Hematopoietic multipotent progenitor cell treated with erythropoietin and hydrocortisone succinate and interleukin-3 and kit ligand, for 6 days (in vitro differentiated cells): ENCODE measurements at regions not wholly inside any gene's neighbourhood (a gene's known extent, or its start where the extent isn't known, plus 50 kb on each side); places are given as distances from the start of the nearest gene placed in this dataset.

Experiments
- DNase-seq: peaks from one replicate; pipeline ENCODE4 v3.0.0-alpha.2; 2015

DNA sequence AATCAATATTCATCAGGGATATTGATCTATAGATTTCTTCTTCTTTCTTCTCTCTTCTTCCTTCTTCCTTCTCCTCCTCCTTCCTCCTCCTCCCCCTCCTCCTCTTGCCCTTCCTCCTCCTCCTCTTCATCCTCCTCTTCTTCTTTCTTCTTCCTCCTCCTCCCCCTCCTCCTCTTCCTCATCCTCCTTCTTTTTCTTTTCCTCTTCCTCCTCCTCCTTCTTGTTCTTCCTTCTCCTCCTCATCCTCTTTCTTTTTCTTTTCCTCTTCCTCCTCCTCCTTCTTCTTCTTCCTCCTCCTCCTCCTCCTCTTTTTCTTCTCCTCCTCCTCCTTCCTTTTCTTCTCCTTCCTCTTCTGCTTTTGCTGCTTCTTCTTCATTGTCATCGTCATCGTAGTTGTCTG is 52.4 kb upstream of the SERINC1 start:
- DNase-seq, result no peak

DNA sequence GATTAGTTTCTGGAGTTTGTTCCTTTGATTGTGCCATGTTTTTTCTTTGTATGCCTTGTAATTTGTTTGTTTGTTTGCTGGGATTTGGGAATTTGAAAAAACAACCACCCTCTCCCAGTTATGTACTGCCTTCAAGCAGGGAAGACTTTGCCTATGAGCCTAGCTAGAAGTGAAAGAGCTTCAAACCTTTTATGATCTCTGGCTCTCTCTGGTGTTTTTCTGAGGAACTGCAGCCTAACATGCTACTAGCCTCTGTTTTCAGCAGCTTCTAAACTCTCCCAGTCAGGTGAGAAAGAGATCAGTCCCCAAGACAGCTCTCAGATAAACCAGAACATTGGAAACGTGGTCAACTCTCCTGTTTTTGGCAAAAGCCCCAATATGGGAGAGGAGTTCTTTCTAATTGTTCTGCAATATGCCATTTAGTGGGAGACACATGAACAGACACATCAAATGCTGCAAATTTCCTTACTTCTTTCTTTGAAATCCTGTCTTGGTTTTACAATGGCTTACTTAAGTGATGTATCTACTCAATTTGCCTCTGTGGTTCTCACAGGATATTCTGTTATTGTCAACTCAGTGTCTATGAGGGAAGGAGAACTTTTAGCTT is 58.9 kb upstream of the SERINC1 start:
- peak; percentile 82 for DNase-seq

DNA sequence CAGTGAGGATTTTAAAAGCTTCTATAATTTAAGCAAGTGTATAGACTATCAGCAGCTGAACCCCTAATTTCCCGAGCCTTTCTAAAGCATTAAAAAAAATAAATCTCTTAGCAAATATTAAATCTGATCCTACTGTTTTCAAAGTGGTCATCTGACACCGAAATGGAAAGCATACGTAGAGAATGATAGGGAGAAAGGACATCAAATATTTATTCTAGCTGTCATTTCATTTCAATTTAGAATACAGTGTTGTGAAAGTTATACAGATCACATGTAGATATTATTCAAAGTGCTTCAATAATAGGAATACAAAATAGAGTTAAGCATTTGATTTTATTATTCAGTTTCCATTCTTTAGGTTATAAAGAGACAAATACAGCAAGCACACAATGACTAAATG is 61.9 kb upstream of the PKIB start:
- DNase-seq, result no peak

DNA sequence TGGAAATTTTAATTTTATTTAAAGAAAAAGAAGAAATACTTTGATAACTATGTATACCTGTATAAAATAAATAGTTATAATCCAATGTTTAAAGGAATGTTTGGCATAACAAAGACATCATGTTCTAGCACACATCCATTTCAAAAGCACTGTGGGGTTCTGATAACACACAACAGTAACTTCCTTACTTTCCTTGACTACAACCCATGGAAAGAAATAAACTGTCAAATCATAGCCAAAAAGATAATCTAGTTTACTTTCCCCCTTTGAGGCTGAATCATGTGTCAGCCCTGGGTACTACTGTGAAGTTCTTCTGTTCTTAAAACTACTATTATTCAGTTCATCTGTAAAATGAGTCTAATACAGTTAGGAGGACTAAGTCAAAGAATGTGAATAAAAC is 61.4 kb upstream of the PKIB start:
- DNase-seq, result no peak

DNA sequence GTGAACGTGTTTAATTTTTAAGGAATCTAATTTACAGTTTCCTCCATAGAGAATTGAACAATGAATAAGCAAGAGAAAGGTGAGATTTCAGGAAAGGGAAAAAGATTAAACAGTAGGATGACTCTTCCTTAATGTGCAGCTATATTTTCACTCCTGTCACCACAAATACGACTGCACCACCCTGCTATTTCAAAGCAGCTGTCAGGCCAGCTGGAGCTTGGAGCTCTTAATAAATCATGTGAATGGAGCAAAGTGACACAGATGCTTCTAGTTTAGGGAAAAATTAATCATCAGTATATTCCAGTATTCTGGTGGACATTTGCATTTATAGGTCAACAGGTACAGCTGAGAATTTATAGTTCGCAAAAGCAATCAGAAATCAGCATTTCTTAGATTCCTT is 56.5 kb upstream of the PKIB start:
- DNase-seq, result no peak

DNA sequence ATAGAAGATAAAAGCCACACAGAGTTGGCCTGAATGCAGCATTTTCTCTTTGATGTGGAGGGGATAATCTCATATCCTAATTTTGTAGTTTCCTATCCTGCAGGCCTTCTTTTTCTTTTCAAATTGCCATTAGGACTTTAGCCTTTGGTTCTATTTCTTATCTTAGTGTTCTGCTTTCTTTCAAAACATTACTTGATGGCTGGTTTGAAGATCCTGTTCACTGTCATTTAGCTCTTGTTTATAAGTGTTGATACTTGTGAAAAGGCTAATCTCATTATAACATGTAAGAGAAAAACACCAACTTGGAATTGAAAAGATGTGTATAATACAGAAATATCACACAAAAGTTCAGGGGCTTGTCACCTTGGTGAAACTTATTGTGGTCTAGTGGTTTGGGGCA is 54.6 kb upstream of the PKIB start:
- no peak for DNase-seq

DNA sequence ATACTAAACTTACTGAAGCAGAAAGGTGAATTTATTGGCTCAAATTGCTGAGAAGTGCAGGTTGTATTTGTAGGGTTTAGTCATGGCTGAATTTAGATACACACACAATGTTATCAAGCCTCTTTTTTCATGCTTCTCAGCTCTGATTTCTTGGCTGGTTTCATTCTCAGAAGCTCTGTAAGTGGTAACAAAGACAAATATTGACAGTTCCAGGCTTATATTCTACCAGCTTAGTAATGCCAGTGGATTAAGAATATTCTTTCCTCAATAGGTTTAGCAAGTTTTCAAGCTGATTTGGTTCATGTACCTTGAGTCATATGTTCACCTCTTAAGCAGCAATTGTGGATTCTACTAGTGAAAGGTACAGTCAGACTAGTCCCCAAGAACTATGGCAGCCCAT is 52.1 kb upstream of the PKIB start:
- DNase-seq, result no peak
